NT2/D1 (cell line): ENCODE measurements at regions not wholly inside any gene's neighbourhood (a gene's known extent, or its start where the extent isn't known, plus 50 kb on each side); places are given as distances from the start of the nearest gene placed in this dataset.

ENCODE experiments used
- DNase-seq: peaks from one replicate; pipeline ENCODE4 v3.0.0-alpha.2; 2011; ENCODE audit warnings: low read depth, low spot score
- H3K27me3 ChIP-seq: 2 replicates; pipeline ENCODE4 v1.6.0; 2011; ENCODE audit warnings: mild to moderate bottlenecking; ENCODE audit not compliant: insufficient read length, insufficient read depth
- H3K36me3 ChIP-seq: 2 replicates; pipeline ENCODE4 v1.6.1; 2011; ENCODE audit warnings: mild to moderate bottlenecking, low read length, mixed read lengths; ENCODE audit not compliant: insufficient read depth, insufficient read length
- H3K4me1 ChIP-seq: 2 replicates; pipeline ENCODE4 v1.5.1; 2011; ENCODE audit not compliant: insufficient read depth, insufficient read length
- H3K4me3 ChIP-seq: 2 replicates; pipeline ENCODE4 v1.5.1; 2011; ENCODE audit warnings: low read depth; ENCODE audit not compliant: insufficient read length
- H3K9ac ChIP-seq: 2 replicates; pipeline ENCODE4 v1.6.0; 2011; ENCODE audit warnings: low read depth; ENCODE audit not compliant: insufficient read length
- H3K9me3 ChIP-seq: 2 replicates; pipeline ENCODE4 v1.5.1; 2011; ENCODE audit warnings: mild to moderate bottlenecking, low read length; ENCODE audit not compliant: insufficient read depth
- SUZ12 ChIP-seq: IDR thresholded peaks from 2 replicates; pipeline ENCODE4 v1.6.1; 2011; ENCODE audit not compliant: insufficient read length, insufficient read depth; ENCODE audit errors: extremely low read depth
- YY1 ChIP-seq: IDR thresholded peaks from 2 replicates; pipeline ENCODE4 v1.6.1; 2011; ENCODE audit not compliant: insufficient read length, insufficient read depth
- ZNF274 ChIP-seq: IDR thresholded peaks from 2 replicates; pipeline ENCODE4 v1.6.1; 2011; ENCODE audit warnings: mild to moderate bottlenecking, low read depth, low read length

GRCh38 chr18:25825979-25826776, 264.2 kb downstream of the SS18 start:
- no peak for DNase-seq

GRCh38 chr18:25825056-25825455, 265.4 kb downstream of the SS18 start:
- Histone ChIP-seq H3K9me3 (no peaks in the 10 kb centered on the region), H3K4me3 (no peak overlapping the region), H3K36me3 (no peaks in the 10 kb centered on the region), H3K27me3 (no peaks in the 10 kb centered on the region), H3K4me1 (no peaks in the 10 kb centered on the region), H3K9ac (no peak overlapping the region)
- TF ChIP-seq YY1 = no peak
- DNase-seq = no peak

More at GRCh38 chr18:25825979-25826776, 264.2 kb downstream of the SS18 start:
- no peaks in the 10 kb centered on the region for H3K4me1 ChIP-seq
- no peaks in the 10 kb centered on the region for H3K9me3 ChIP-seq
- no peaks in the 10 kb centered on the region for H3K27me3 ChIP-seq
- no peaks in the 10 kb centered on the region for H3K36me3 ChIP-seq
- H3K4me3 ChIP-seq = no peak overlapping the region
- no peak overlapping the region for H3K9ac ChIP-seq
- TF ChIP-seq ZNF274 (no peak), YY1 (no peak), SUZ12 (no peak)

DNA sequence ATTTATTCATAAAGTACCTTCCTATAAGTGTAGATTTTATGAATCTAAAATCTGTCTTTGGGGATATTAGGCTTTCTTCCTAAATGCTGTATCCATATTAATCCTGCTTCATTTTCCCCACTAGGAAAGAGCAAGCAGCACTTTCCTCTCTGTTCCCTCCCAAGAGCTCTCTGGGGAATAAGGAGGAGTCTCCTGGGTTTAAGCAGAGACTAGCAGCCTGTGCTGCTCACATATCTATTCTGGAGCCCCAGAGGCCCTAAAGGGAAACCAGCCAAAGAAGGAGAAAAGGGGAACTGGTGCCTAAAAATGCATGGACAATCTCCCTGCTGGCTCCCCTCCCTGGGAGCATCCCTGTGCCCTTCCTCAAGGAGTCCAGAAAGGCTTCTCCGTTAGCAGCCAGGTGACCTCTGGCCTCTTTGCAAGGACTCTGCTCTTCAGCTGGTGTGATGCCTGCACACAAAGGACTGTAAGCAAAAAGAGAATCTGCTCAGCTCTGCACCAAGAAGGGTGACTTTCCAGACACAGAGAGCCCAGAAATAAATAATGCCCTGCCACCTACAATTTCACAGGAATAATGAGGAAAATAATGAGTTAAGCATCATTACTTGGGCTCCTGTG, 270.6 kb downstream of the SS18 start:
- TF ChIP-seq ZNF274 = no peak
- TF ChIP-seq YY1 = no peak
- no peak for TF ChIP-seq SUZ12
- no peaks in the 10 kb centered on the region for H3K36me3 ChIP-seq
- DNase-seq = no peak
- no peaks in the 10 kb centered on the region for H3K9me3 ChIP-seq
- no peaks in the 10 kb centered on the region for H3K4me1 ChIP-seq
- H3K4me3 ChIP-seq = no peak overlapping the region
- H3K27me3 ChIP-seq = no peaks in the 10 kb centered on the region
- no peak overlapping the region for H3K9ac ChIP-seq

DNA sequence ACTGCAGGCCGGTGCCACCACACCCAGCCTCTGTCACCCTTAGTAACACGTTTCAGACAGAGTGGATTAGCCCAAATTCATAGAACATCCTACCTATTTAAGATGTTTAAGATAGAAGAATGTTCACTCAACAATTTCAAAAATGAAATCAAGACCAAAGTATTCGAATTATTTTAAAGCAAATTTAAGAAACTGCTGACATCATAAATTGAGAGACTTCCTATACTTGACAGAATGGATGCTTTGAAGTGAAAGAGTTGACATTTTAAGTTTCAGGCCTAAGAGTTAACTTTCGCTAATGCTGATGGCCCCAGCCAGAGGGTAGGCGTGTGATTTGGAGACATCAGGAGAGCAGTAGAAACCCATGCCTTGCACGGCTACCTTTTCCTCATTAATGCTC, 271.9 kb downstream of the SS18 start:
- H3K36me3 ChIP-seq = no peaks in the 10 kb centered on the region
- no peaks in the 10 kb centered on the region for H3K27me3 ChIP-seq
- H3K4me1 ChIP-seq = no peaks in the 10 kb centered on the region
- TF ChIP-seq ZNF274 = no peak
- no peak for TF ChIP-seq YY1
- no peak for TF ChIP-seq SUZ12
- H3K4me3 ChIP-seq = no peak overlapping the region
- H3K9ac ChIP-seq = no peak overlapping the region
- no peak for DNase-seq
- H3K9me3 ChIP-seq = no peaks in the 10 kb centered on the region

- H3K4me3 ChIP-seq = no peak overlapping the region
- H3K9ac ChIP-seq = no peak overlapping the region
- no peaks in the 10 kb centered on the region for H3K36me3 ChIP-seq
- TF ChIP-seq YY1 (no peak), SUZ12 (no peak)
- no peaks in the 10 kb centered on the region for H3K27me3 ChIP-seq
- H3K9me3 ChIP-seq = no peaks in the 10 kb centered on the region
- DNase-seq = no peak
- no peaks in the 10 kb centered on the region for H3K4me1 ChIP-seq
Measured at GRCh38 chr18:25817546-25818237, 272.7 kb downstream of the SS18 start.

GRCh38 chr18:25815659-25816058, 274.8 kb downstream of the SS18 start:
- H3K9me3 ChIP-seq = no peaks in the 10 kb centered on the region
- H3K4me1 ChIP-seq = no peaks in the 10 kb centered on the region
- no peak for DNase-seq
- no peak overlapping the region for H3K9ac ChIP-seq
- H3K27me3 ChIP-seq = no peaks in the 10 kb centered on the region
- TF ChIP-seq SUZ12 = no peak
- TF ChIP-seq ZNF274 = no peak
- TF ChIP-seq YY1 = no peak
- no peak overlapping the region for H3K4me3 ChIP-seq
- H3K36me3 ChIP-seq = no peaks in the 10 kb centered on the region

DNA sequence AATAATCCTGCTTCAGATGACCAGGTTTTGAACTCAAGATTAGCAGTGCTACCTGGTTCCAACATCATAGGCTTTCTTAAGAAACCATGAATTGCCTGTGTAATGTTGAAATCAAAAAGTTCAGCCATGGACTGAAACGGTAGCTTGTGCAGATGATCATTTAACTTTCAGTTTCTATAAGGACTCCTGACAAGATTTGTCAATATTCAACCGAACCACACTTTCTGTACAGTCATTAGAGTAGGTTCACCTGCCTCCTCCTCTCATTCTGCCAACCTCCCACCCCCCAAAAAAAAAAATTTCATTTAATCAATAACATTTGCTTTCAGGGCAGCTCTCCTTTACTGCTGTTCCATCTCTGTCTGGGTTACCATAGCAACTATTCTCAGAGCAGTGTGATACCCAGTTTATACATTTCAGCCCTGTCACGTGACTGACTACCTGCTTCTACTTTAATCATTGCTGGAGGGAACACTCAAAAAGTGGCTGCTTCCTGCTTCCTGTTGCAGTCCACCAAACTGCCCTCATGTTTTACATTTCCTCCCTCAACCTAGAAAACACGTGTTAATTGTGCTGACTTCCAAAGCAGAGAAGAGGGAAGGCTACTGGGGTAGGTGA, 275.5 kb downstream of the SS18 start:
- no peak overlapping the region for H3K4me3 ChIP-seq
- H3K9ac ChIP-seq = no peak overlapping the region
- H3K27me3 ChIP-seq = no peaks in the 10 kb centered on the region
- no peak for DNase-seq
- H3K36me3 ChIP-seq = no peaks in the 10 kb centered on the region
- TF ChIP-seq ZNF274 (no peak), SUZ12 (no peak), YY1 (no peak)
- H3K9me3 ChIP-seq = no peaks in the 10 kb centered on the region
- H3K4me1 ChIP-seq = no peaks in the 10 kb centered on the region
